ENCODE measurements at regions not wholly inside any gene's neighbourhood (a gene's known extent, or its start where the extent isn't known, plus 50 kb on each side); places are given as distances from the start of the nearest gene placed in this dataset.

- intact Hi-C loops (cut with micrococcal nuclease): no loop called here
Measured at GRCh38 chr12:118467641-118468305, 91.4 kb downstream of the SUDS3 start.

GRCh38 chr12:118472940-118473339 lies 96.6 kb downstream of the SUDS3 start:
- no peaks in the 10 kb centered on the region for H3K36me3 Mint-ChIP-seq (ENCODE audit: low read depth)
- H3K4me1 Mint-ChIP-seq: no peaks in the 10 kb centered on the region
- no peak for DNase-seq
- H3K9me3 Mint-ChIP-seq: no peaks in the 10 kb centered on the region
- no peak overlapping the region for H3K4me3 Mint-ChIP-seq
- H3K27ac Mint-ChIP-seq: no peak overlapping the region
- H3K27me3 Mint-ChIP-seq: no peaks in the 10 kb centered on the region
- intact Hi-C loops (cut with micrococcal nuclease): no loop called here

More at GRCh38 chr12:118467641-118468305, 91.4 kb downstream of the SUDS3 start:
- Mint-ChIP-seq H3K27ac (no peak overlapping the region), H3K4me1 (no peaks in the 10 kb centered on the region), H3K36me3 (ENCODE audit: low read depth) (no peaks in the 10 kb centered on the region), H3K4me3 (no peak overlapping the region), H3K9me3 (no peaks in the 10 kb centered on the region), H3K27me3 (no peaks in the 10 kb centered on the region)
- no peak for DNase-seq

- H3K4me3 Mint-ChIP-seq: no peak overlapping the region
- no peak for DNase-seq
- intact Hi-C loops (cut with micrococcal nuclease): no loop called here
- H3K27ac Mint-ChIP-seq: no peak overlapping the region
- no peaks in the 10 kb centered on the region for H3K4me1 Mint-ChIP-seq
- H3K9me3 Mint-ChIP-seq: no peaks in the 10 kb centered on the region
- H3K27me3 Mint-ChIP-seq: no peaks in the 10 kb centered on the region
- H3K36me3 Mint-ChIP-seq (ENCODE audit: low read depth): no peaks in the 10 kb centered on the region
Measured at GRCh38 chr12:118480235-118480634, 103.9 kb downstream of the SUDS3 start.

GRCh38 chr12:118488034-118488433 lies 111.7 kb downstream of the SUDS3 start:
- Mint-ChIP-seq H3K9me3 (peaks cover 7% of the 10 kb centered on the region), H3K4me3 (no peak overlapping the region)

GRCh38 chr12:118493962-118494361 lies 117.6 kb downstream of the SUDS3 start:
- Mint-ChIP-seq H3K4me3 (no peak overlapping the region), H3K27me3 (no peaks in the 10 kb centered on the region), H3K9me3 (no peaks in the 10 kb centered on the region), H3K4me1 (no peaks in the 10 kb centered on the region), H3K36me3 (ENCODE audit: low read depth) (no peaks in the 10 kb centered on the region), H3K27ac (no peak overlapping the region)
- intact Hi-C loops (cut with micrococcal nuclease): no loop called here
- DNase-seq: no peak

More at GRCh38 chr12:118488034-118488433, 111.7 kb downstream of the SUDS3 start:
- Mint-ChIP-seq H3K4me1 (no peaks in the 10 kb centered on the region), H3K27me3 (no peaks in the 10 kb centered on the region), H3K27ac (no peak overlapping the region), H3K36me3 (ENCODE audit: low read depth) (no peaks in the 10 kb centered on the region)
- intact Hi-C loops (cut with micrococcal nuclease): no loop called here
- no peak for DNase-seq

GRCh38 chr12:118494776-118495175 lies 118.4 kb downstream of the SUDS3 start:
- no peak overlapping the region for H3K4me3 Mint-ChIP-seq
- H3K9me3 Mint-ChIP-seq: no peaks in the 10 kb centered on the region
- no peak overlapping the region for H3K27ac Mint-ChIP-seq
- H3K36me3 Mint-ChIP-seq (ENCODE audit: low read depth): no peaks in the 10 kb centered on the region
- H3K4me1 Mint-ChIP-seq: no peaks in the 10 kb centered on the region
- H3K27me3 Mint-ChIP-seq: no peaks in the 10 kb centered on the region
- intact Hi-C loops (cut with micrococcal nuclease): no loop called here
- no peak for DNase-seq

GRCh38 chr12:118495296-118495695 lies 118.9 kb downstream of the SUDS3 start:
- no peaks in the 10 kb centered on the region for H3K4me1 Mint-ChIP-seq
- intact Hi-C loops (cut with micrococcal nuclease): no loop called here

GRCh38 chr12:118498171-118498570 lies 121.8 kb downstream of the SUDS3 start:
- H3K9me3 Mint-ChIP-seq: no peaks in the 10 kb centered on the region
- H3K4me3 Mint-ChIP-seq: no peak overlapping the region
- H3K27ac Mint-ChIP-seq: no peak overlapping the region
- no peak for DNase-seq
- intact Hi-C loops (cut with micrococcal nuclease): no loop called here
- no peaks in the 10 kb centered on the region for H3K36me3 Mint-ChIP-seq (ENCODE audit: low read depth)
- H3K4me1 Mint-ChIP-seq: no peaks in the 10 kb centered on the region
- no peaks in the 10 kb centered on the region for H3K27me3 Mint-ChIP-seq

More at GRCh38 chr12:118495296-118495695, 118.9 kb downstream of the SUDS3 start:
- H3K27me3 Mint-ChIP-seq: no peaks in the 10 kb centered on the region
- H3K9me3 Mint-ChIP-seq: no peaks in the 10 kb centered on the region
- DNase-seq: no peak
- no peak overlapping the region for H3K4me3 Mint-ChIP-seq
- H3K27ac Mint-ChIP-seq: no peak overlapping the region
- H3K36me3 Mint-ChIP-seq (ENCODE audit: low read depth): no peaks in the 10 kb centered on the region

- Mint-ChIP-seq H3K36me3 (ENCODE audit: low read depth) (no peaks in the 10 kb centered on the region), H3K27ac (no peak overlapping the region), H3K9me3 (no peaks in the 10 kb centered on the region), H3K27me3 (no peaks in the 10 kb centered on the region), H3K4me3 (no peak overlapping the region), H3K4me1 (no peaks in the 10 kb centered on the region)
- intact Hi-C loops (cut with micrococcal nuclease): no loop called here
- DNase-seq: no peak
Measured at GRCh38 chr12:118500299-118500698, 123.9 kb downstream of the SUDS3 start.

- Mint-ChIP-seq H3K27me3 (no peaks in the 10 kb centered on the region), H3K4me3 (no peak overlapping the region), H3K36me3 (ENCODE audit: low read depth) (no peaks in the 10 kb centered on the region), H3K4me1 (no peaks in the 10 kb centered on the region), H3K27ac (no peak overlapping the region), H3K9me3 (no peaks in the 10 kb centered on the region)
- no peak for DNase-seq
- intact Hi-C loops (cut with micrococcal nuclease): no loop called here
Measured at GRCh38 chr12:118501489-118501888, 125.1 kb downstream of the SUDS3 start.

- no peak overlapping the region for H3K27ac Mint-ChIP-seq
- H3K4me3 Mint-ChIP-seq: no peak overlapping the region
- intact Hi-C loops (cut with micrococcal nuclease): no loop called here
Measured at GRCh38 chr12:118503476-118503875, 127.1 kb downstream of the SUDS3 start.

GRCh38 chr12:118512669-118513068 lies 136.3 kb downstream of the SUDS3 start:
- no peak for DNase-seq
- Mint-ChIP-seq H3K27ac (no peak overlapping the region), H3K36me3 (ENCODE audit: low read depth) (no peaks in the 10 kb centered on the region), H3K27me3 (no peaks in the 10 kb centered on the region), H3K4me3 (no peak overlapping the region), H3K9me3 (no peaks in the 10 kb centered on the region), H3K4me1 (no peaks in the 10 kb centered on the region)
- intact Hi-C loops (cut with micrococcal nuclease): no loop called here

More at GRCh38 chr12:118503476-118503875, 127.1 kb downstream of the SUDS3 start:
- Mint-ChIP-seq H3K9me3 (no peaks in the 10 kb centered on the region), H3K4me1 (no peaks in the 10 kb centered on the region), H3K36me3 (ENCODE audit: low read depth) (no peaks in the 10 kb centered on the region), H3K27me3 (no peaks in the 10 kb centered on the region)
- no peak for DNase-seq

GRCh38 chr12:118513611-118514010 lies 137.3 kb downstream of the SUDS3 start:
- H3K27me3 Mint-ChIP-seq: no peaks in the 10 kb centered on the region
- H3K4me3 Mint-ChIP-seq: no peak overlapping the region
- H3K36me3 Mint-ChIP-seq (ENCODE audit: low read depth): no peaks in the 10 kb centered on the region
- no peak overlapping the region for H3K27ac Mint-ChIP-seq
- no peaks in the 10 kb centered on the region for H3K9me3 Mint-ChIP-seq
- intact Hi-C loops (cut with micrococcal nuclease): no loop called here
- DNase-seq: no peak
- H3K4me1 Mint-ChIP-seq: no peaks in the 10 kb centered on the region

GRCh38 chr12:118514297-118514696 lies 137.9 kb downstream of the SUDS3 start:
- no peak for DNase-seq
- intact Hi-C loops (cut with micrococcal nuclease): no loop called here
- H3K9me3 Mint-ChIP-seq: no peaks in the 10 kb centered on the region
- H3K4me1 Mint-ChIP-seq: no peaks in the 10 kb centered on the region
- no peak overlapping the region for H3K27ac Mint-ChIP-seq
- H3K36me3 Mint-ChIP-seq (ENCODE audit: low read depth): no peaks in the 10 kb centered on the region
- H3K4me3 Mint-ChIP-seq: no peak overlapping the region
- H3K27me3 Mint-ChIP-seq: no peaks in the 10 kb centered on the region

Measured in activated CD4-positive, alpha-beta T cell treated with anti-CD3 and anti-CD28 coated beads, Interleukin-2, amount 10 ng/mL, durations not matched to agents 24 days and 14 days (primary cell).